WERI-Rb-1 (cell line): ENCODE measurements at regions not wholly inside any gene's neighbourhood (a gene's known extent, or its start where the extent isn't known, plus 50 kb on each side); places are given as distances from the start of the nearest gene placed in this dataset.

Source experiments
- DNase-seq: peaks from one replicate; pipeline ENCODE4 v3.0.0-alpha.2; 2020
- H3K27ac ChIP-seq: fragments of 250-450 bp; sonication (Bioruptor Pico); 2 replicates; pipeline ENCODE4 v1.5.1; 2020; ENCODE audit warnings: mild to moderate bottlenecking, moderate library complexity
- H3K27me3 ChIP-seq: fragments of 250-450 bp; sonication (Bioruptor Pico); 2 replicates; pipeline ENCODE4 v1.5.1; 2021; ENCODE audit warnings: mild to moderate bottlenecking, low read depth, moderate library complexity; ENCODE audit not compliant: insufficient read depth, severe bottlenecking
- H3K36me3 ChIP-seq: fragments of 250-450 bp; sonication (Bioruptor Pico); 2 replicates; pipeline ENCODE4 v1.5.1; 2020; ENCODE audit warnings: mild to moderate bottlenecking, moderate library complexity
- H3K4me3 ChIP-seq: 2 replicates; pipeline ENCODE4 v1.5.1; 2011; ENCODE audit warnings: low read depth, mild to moderate bottlenecking, control low read depth, low read length
- H3K9me3 ChIP-seq: fragments of 250-450 bp; sonication (Bioruptor Pico); 2 replicates; pipeline ENCODE4 v1.5.1; 2021; ENCODE audit warnings: mild to moderate bottlenecking, moderate library complexity; ENCODE audit not compliant: severe bottlenecking
- CTCF ChIP-seq: IDR thresholded peaks from 2 replicates; pipeline ENCODE4 v1.5.1; 2011; ENCODE audit warnings: low read depth, mild to moderate bottlenecking, control low read depth, inconsistent platforms, low read length

DNA sequence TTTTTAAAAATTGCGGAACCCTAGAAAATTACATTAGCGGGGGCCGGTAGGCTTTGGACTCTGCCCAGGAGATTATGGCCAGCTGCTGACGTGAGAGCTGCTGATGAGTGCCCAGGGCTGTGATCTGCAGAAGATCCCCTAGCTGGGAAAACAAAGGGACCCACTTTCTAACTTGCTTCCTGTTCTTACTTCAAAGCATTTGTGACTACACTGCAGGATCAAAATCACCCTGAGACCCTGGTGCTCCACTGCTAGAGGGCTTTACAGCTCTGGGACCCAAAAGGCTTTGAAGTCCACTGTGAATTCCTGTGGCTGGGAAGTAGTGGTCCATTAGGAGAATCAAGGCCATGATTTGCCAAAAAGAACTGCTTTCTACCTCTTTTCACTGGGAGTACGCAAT is 499.4 kb upstream of the AKR1E2 start:
- no peak for DNase-seq
- Histone ChIP-seq H3K36me3 (no peaks in the 10 kb centered on the region), H3K27me3 (no peaks in the 10 kb centered on the region), H3K4me3 (no peak overlapping the region), H3K27ac (no peak overlapping the region), H3K9me3 (no peaks in the 10 kb centered on the region)
- no peak for TF ChIP-seq CTCF

DNA sequence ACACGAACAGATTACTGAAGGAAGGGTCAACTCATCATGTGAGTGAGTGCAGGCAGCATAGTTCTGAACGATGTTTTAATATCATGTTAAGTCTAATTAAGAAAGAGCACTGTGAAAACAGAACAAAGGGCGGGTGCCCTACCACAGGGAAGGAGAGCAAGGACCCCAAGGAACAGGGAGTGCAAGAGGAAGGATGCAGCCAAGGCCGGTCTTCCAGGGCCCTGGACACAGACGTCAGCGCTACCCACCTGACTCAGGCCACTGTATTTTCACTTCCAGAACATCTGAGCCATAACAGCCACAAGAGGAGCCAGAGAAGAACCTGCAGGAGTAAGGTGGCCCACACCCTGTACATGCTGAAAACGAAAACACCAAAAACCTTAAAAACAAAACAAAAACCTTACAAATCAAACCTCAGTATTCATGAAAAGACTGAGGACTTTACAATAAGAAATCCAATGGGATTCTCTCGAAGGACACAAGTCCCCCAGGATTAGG is 506.1 kb upstream of the AKR1E2 start:
- no peaks in the 10 kb centered on the region for H3K27me3 ChIP-seq
- no peak overlapping the region for H3K27ac ChIP-seq
- DNase-seq, result no peak
- no peak overlapping the region for H3K4me3 ChIP-seq
- no peak for TF ChIP-seq CTCF
- no peaks in the 10 kb centered on the region for H3K36me3 ChIP-seq
- H3K9me3 ChIP-seq, result no peaks in the 10 kb centered on the region

- Histone ChIP-seq H3K4me3 (no peak overlapping the region), H3K9me3 (no peaks in the 10 kb centered on the region), H3K36me3 (no peaks in the 10 kb centered on the region), H3K27me3 (no peaks in the 10 kb centered on the region), H3K27ac (no peak overlapping the region)
- DNase-seq, result peak; percentile 9
- no peak for TF ChIP-seq CTCF
Measured at GRCh38 chr10:4316161-4316810, 509.7 kb upstream of the AKR1E2 start.

GRCh38 chr10:4315551-4315950 is 510.5 kb upstream of the AKR1E2 start:
- Histone ChIP-seq H3K27ac (no peak overlapping the region), H3K4me3 (no peak overlapping the region), H3K9me3 (no peaks in the 10 kb centered on the region), H3K27me3 (no peaks in the 10 kb centered on the region), H3K36me3 (no peaks in the 10 kb centered on the region)
- no peak for DNase-seq
- TF ChIP-seq CTCF, result no peak

- DNase-seq, result no peak
- Histone ChIP-seq H3K27ac (no peak overlapping the region), H3K4me3 (no peak overlapping the region), H3K36me3 (no peaks in the 10 kb centered on the region), H3K9me3 (no peaks in the 10 kb centered on the region), H3K27me3 (no peaks in the 10 kb centered on the region)
- TF ChIP-seq CTCF, result no peak
Measured at GRCh38 chr10:4313051-4313450, 513.0 kb upstream of the AKR1E2 start.
